GM20000 (cell line): ENCODE measurements at regions not wholly inside any gene's neighbourhood (a gene's known extent, or its start where the extent isn't known, plus 50 kb on each side); places are given as distances from the start of the nearest gene placed in this dataset.

ENCODE experiments used
- DNase-seq: peaks from one replicate; pipeline ENCODE4 v3.0.0; 2012; ENCODE audit warnings: low spot score
- CTCF ChIP-seq: IDR thresholded peaks from 2 replicates; pipeline ENCODE4 v1.5.1; 2012; ENCODE audit warnings: mild to moderate bottlenecking, control low read depth; ENCODE audit errors: extremely low read depth, missing control alignments

DNA sequence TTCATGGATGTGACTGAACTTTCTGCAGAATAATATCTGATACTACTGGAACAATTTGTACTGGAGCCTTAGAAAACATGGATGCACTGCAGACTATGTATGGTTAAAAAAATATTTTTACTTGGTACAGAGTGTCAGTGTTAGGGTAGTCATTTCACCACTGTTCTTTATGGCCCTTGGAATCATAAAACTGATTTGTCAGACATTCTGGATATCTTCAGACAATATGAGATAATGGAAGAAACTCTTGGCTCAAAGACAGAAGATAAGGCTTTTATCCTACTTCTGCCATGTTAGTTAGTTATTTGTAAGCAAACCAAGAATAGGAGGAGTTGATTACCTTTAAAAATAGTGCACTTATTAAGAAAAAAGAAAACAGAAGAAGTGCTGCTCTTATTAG is 209.4 kb downstream of the LRIG3 start:
- no peak for TF ChIP-seq CTCF
- DNase-seq: no peak

DNA sequence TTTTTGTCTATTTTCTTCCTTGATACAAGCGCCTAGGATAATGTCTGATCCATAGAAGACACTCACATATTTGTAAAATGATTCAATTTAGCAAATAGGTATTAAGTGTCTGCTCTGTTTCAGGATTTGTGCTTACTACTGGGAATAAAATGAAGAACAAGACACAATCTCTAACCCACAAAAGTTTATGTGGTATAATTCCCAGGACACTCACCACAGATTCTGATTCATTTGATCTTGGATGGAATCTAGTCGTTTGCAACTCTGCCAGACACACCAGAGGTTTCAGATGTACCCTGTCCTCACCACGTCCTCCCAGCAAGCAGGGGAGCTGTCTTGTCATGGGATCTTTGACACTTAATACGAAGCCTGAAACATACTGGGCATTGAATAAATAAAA is 208.3 kb downstream of the LRIG3 start:
- no peak for TF ChIP-seq CTCF
- no peak for DNase-seq

DNA sequence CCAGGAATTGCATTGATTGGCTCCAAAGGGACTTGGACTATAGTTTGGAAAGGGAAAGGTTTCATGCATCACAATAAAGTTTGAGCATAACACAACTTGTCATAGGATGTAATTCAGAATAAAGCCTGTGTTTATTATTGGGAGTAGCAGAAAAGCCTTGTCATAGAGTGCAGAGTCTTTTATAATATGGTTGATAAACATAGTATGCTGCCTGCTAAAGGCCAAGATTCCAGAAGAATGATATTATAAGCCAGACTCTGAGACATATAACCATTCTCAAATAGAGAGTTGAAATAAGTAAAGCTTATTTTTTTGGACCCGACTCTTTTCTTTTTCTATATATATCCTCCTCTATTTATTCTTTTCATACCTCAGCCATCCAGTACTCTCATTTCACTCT is 207.3 kb downstream of the LRIG3 start:
- DNase-seq: no peak
- no peak for TF ChIP-seq CTCF

DNA sequence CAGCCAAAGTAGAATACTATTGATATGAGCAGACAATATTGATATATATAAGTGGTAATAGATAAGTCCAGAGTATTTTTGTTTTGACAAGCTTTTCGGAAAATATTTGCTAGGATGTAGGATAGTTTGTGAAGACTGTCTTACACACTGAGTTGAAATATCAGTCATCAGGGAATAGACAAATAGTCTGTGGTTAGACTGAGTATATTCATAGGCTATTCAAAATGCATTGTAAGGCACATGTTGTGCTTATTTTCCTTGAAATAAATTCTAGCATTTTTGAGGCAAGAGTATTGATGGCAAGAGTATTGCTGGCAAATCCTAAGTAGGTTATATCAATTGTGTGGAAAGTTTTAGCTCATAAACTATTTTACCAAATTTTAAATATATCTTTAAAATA is 201.1 kb downstream of the LRIG3 start:
- no peak for DNase-seq
- TF ChIP-seq CTCF: no peak

DNA sequence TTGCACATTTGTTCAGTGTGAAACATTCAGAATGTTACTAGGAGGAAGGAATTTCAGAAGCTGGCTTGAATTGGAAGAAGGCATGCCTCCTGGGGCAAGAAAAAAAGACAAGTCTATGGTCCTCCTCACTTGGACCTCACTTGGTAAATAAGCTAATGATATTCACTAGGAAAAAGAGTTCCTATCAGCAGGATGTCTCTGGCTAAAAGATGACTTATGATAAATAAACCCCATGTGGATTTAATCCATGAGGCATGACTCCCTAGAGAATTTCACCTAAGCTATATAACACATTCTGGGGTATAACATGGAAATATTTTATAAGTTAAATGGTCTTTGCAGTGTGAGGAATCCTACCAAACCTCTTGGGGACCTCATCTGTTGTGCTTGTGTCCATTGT is 199.9 kb downstream of the LRIG3 start:
- no peak for TF ChIP-seq CTCF
- no peak for DNase-seq

DNA sequence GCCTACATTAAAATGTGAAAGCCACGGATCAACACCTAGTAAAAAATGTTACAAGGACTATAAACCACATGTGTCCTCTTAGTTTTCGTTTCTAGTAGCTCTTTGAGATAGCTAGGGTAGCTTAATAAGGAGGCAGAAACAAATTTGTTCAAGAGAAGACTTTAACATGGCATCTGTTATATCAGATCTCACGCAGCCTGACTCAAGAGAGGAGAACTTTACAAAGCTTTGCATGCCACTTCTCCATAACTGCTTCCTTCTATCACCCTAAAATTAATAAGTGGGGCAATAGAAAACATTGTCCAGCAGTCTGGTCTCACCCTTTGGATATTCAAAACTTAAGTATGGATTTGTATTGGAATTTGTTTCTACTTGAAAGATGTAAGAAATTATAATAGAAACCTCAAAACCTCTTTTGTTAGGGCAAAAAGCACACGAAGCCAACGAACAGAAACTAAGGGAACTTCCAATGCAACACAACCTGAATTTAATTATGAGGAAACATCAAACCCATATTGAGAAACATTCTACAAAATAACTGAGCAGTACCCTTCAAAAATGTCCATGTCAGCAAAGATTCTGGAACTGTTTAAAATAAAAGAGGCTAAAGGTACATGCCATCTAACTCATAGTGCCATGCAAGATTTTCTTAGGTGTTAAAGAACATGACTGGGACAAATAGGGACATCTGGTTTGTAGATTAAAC is 194.8 kb downstream of the LRIG3 start:
- DNase-seq: no peak
- no peak for TF ChIP-seq CTCF

DNA sequence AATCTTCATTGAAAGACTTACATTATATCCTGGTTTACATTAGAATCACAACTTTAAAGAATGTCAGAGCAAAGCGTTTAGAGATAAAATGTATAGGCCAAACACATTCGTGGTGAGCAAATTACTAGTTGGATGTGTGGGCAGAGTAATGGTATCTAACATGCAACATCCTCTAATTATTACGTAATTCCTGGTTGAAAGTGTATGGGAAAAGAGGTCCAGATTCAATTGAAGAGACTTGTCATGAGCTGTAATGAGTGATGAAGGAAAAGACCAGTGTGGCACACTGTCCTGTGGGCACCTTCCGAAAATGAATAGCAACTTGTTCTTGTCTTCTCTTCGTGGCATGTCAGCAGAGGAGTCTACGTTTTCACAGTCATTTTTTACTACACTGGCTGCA is 192.8 kb downstream of the LRIG3 start:
- TF ChIP-seq CTCF: no peak
- no peak for DNase-seq
